H1 (cell line): ENCODE measurements at regions not wholly inside any gene's neighbourhood (a gene's known extent, or its start where the extent isn't known, plus 50 kb on each side); places are given as distances from the start of the nearest gene placed in this dataset.

Experiments
- CTCF ChIA-PET: fragments of 300-600 bp; sonication (Branson Sonifier 250); formaldehyde crosslinking; loops from one replicate; lab custom pipeline; 2021; ENCODE audit not compliant: partially characterized antibody; lab: Charles Lee
- POLR2A ChIA-PET: fragments of 300-600 bp; sonication (Branson Sonifier 250); formaldehyde crosslinking; loops from one replicate; lab custom pipeline; 2021; ENCODE audit warnings: inconsistent platforms; ENCODE audit not compliant: partially characterized antibody; lab: Charles Lee
- DNase-seq, 2 experiments: peaks; one replicate each; pipeline versions ENCODE4 v3.0.0 to v3.0.0-alpha.2; 2010 to 2022; ENCODE audit warnings: low spot score in 2 of 2, low read depth in 1 of 2, mixed read lengths in 1 of 2
- FAIRE-seq: peaks from 2 replicates; lab custom pipeline; 2011; peaks lifted over from hg19 to GRCh38; lab: Jason Lieb, UNC
- H2AFZ ChIP-seq: 2 replicates; pipeline ENCODE4 v1.8.1; 2012; ENCODE audit warnings: low read length, inconsistent platforms
- H2AK5ac ChIP-seq: 2 replicates; pipeline ENCODE4 v1.6.1; 2013; ENCODE audit warnings: low read depth, low read length
- H2BK120ac ChIP-seq: replicated peaks from 2 replicates; pipeline ENCODE3; 2013; ENCODE audit warnings: low read depth, low read length, inconsistent platforms
- H2BK12ac ChIP-seq: 2 replicates; pipeline ENCODE4 v1.6.1; 2013; ENCODE audit warnings: low read depth, low read length
- H2BK15ac ChIP-seq: 2 replicates; pipeline ENCODE4 v1.6.1; 2013; ENCODE audit warnings: low read length
- H2BK20ac ChIP-seq: 2 replicates; pipeline ENCODE4 v1.6.1; 2013; ENCODE audit warnings: low read length
- H2BK5ac ChIP-seq: 2 replicates; pipeline ENCODE4 v1.6.1; 2013; ENCODE audit warnings: low read depth, low read length
- H3K14ac ChIP-seq: 2 replicates; pipeline ENCODE4 v1.6.1; 2013; ENCODE audit warnings: inconsistent platforms; ENCODE audit not compliant: insufficient read length
- H3K18ac ChIP-seq: 2 replicates; pipeline ENCODE4 v1.6.1; 2013; ENCODE audit warnings: low read length; ENCODE audit errors: extremely low read depth
- H3K23ac ChIP-seq: 2 replicates; pipeline ENCODE4 v1.6.1; 2013; ENCODE audit warnings: inconsistent platforms; ENCODE audit not compliant: insufficient read length
- H3K23me2 ChIP-seq: 2 replicates; pipeline ENCODE4 v1.6.1; 2013; ENCODE audit warnings: low read depth, low read length
- H3K27ac ChIP-seq: 2 replicates; pipeline ENCODE4 v1.6.1; 2011; ENCODE audit warnings: low read depth, low read length, inconsistent platforms
- H3K27me3 ChIP-seq, 4 experiments: replicated peaks in 1 of 4; 1 replicate in 1 of 4; 2 replicates in 3 of 4; pipeline versions ENCODE4 v1.6.1 to v1.8.1; 2011 to 2013; ENCODE audit warnings: low read length in 3 of 4, mild to moderate bottlenecking in 3 of 4, inconsistent platforms in 2 of 4, mixed read lengths in 2 of 4, moderate library complexity in 1 of 4; ENCODE audit not compliant: control insufficient read depth in 3 of 4, insufficient read depth in 3 of 4; ENCODE audit errors: extremely low read depth in 1 of 4
- H3K36me3 ChIP-seq, 4 experiments: 2 replicates each; pipeline versions ENCODE4 v1.6.1 to v1.8.1; 2011 to 2013; ENCODE audit warnings: mild to moderate bottlenecking in 4 of 4, low read length in 3 of 4, moderate library complexity in 2 of 4, control low read depth in 1 of 4, inconsistent platforms in 1 of 4; ENCODE audit not compliant: insufficient read depth in 4 of 4, control insufficient read depth in 2 of 4
- H3K4ac ChIP-seq: replicated peaks from 2 replicates; pipeline ENCODE3; 2013; ENCODE audit warnings: low read length, low read depth, mixed read lengths, inconsistent platforms; ENCODE audit not compliant: insufficient read length
- H3K4me1 ChIP-seq, 4 experiments: replicated peaks in 1 of 4; 1 replicate in 1 of 4; 2 replicates in 3 of 4; pipeline versions ENCODE4 v1.6.1 to v1.8.1; 2011 to 2013; ENCODE audit warnings: low read length in 3 of 4, inconsistent platforms in 2 of 4, mixed read lengths in 1 of 4; ENCODE audit not compliant: insufficient read depth in 4 of 4, control insufficient read depth in 3 of 4
- H3K4me2 ChIP-seq, 2 experiments: 2 replicates each; pipeline versions ENCODE4 v1.6.1 to v1.8.1; 2011 to 2013; ENCODE audit warnings: low read depth in 2 of 2, low read length in 2 of 2, control low read depth in 1 of 2, inconsistent platforms in 1 of 2, mild to moderate bottlenecking in 1 of 2; ENCODE audit not compliant: insufficient read depth in 1 of 2
- H3K4me3 ChIP-seq, 4 experiments: fragments of 200-600, 300-600 bp in 1 of 4; sonication (generic), shearing (Covaris generic), sonication (Bioruptor Twin) in 1 of 4; 2 replicates each; pipeline versions ENCODE4 v1.5.1 to v1.8.1; 2011 to 2016; ENCODE audit warnings: low read length in 4 of 4, low read depth in 3 of 4, control low read depth in 2 of 4, inconsistent platforms in 2 of 4, mild to moderate bottlenecking in 2 of 4, mixed read lengths in 1 of 4, moderate library complexity in 1 of 4; ENCODE audit not compliant: insufficient read depth in 2 of 4; ENCODE audit errors: extremely low read depth in 1 of 4
- H3K56ac ChIP-seq: replicated peaks from 2 replicates; pipeline ENCODE3; 2013; ENCODE audit warnings: low read depth, mild to moderate bottlenecking, mixed read lengths, low read length, inconsistent platforms; ENCODE audit not compliant: insufficient read length
- H3K79me1 ChIP-seq: 2 replicates; pipeline ENCODE4 v1.6.1; 2013; ENCODE audit warnings: low read depth, low read length, control low read depth
- H3K79me2 ChIP-seq, 2 experiments: 2 replicates each; pipeline versions ENCODE4 v1.6.1 to v1.8.1; 2012 to 2013; ENCODE audit warnings: low read length in 2 of 2, mild to moderate bottlenecking in 2 of 2, inconsistent platforms in 1 of 2; ENCODE audit not compliant: insufficient read depth in 2 of 2, control insufficient read depth in 1 of 2
- H3K9ac ChIP-seq, 4 experiments: replicated peaks in 1 of 4; 1 replicate in 1 of 4; 2 replicates in 3 of 4; pipeline versions ENCODE4 v1.6.1 to v1.8.1; 2011 to 2013; ENCODE audit warnings: low read depth in 3 of 4, low read length in 3 of 4, control low read depth in 2 of 4, mild to moderate bottlenecking in 2 of 4, moderate library complexity in 2 of 4, inconsistent platforms in 1 of 4; ENCODE audit errors: extremely low read depth in 1 of 4
- H3K9me3 ChIP-seq, 2 experiments: 2 replicates each; pipeline versions ENCODE4 v1.6.1 to v1.8.1; 2012 to 2013; ENCODE audit warnings: mild to moderate bottlenecking in 2 of 2, moderate library complexity in 2 of 2, control low read depth in 1 of 2, inconsistent platforms in 1 of 2, low read depth in 1 of 2, low read length in 1 of 2, mixed read lengths in 1 of 2; ENCODE audit not compliant: insufficient read depth in 2 of 2
- H4K20me1 ChIP-seq, 2 experiments: replicated peaks in 1 of 2; 2 replicates each; pipeline versions ENCODE3 to v1.8.1; 2011 to 2013; ENCODE audit warnings: inconsistent platforms in 2 of 2, low read length in 2 of 2, mild to moderate bottlenecking in 1 of 2; ENCODE audit not compliant: insufficient read depth in 2 of 2, control insufficient read depth in 1 of 2
- H4K5ac ChIP-seq: 2 replicates; pipeline ENCODE4 v1.6.1; 2013; ENCODE audit warnings: low read length, low read depth, mixed read lengths, inconsistent platforms; ENCODE audit not compliant: insufficient read length
- H4K8ac ChIP-seq: 2 replicates; pipeline ENCODE4 v1.8.0; 2013; ENCODE audit warnings: mild to moderate bottlenecking, moderate library complexity, low read length, inconsistent platforms; ENCODE audit not compliant: insufficient read depth; ENCODE audit errors: extremely low read depth
- H4K91ac ChIP-seq: replicated peaks from 2 replicates; pipeline ENCODE3; 2013; ENCODE audit warnings: low read length, mixed read lengths, inconsistent platforms; ENCODE audit not compliant: insufficient read length
- RXRA ChIP-seq: IDR thresholded peaks from 2 replicates; pipeline ENCODE4 v1.6.1; 2011; ENCODE audit warnings: low read depth, mild to moderate bottlenecking, low read length, moderate library complexity; ENCODE audit not compliant: insufficient read depth
- WGBS, 2 experiments: shearing (Covaris generic) in 1 of 2; methylation state at CpG; one replicate each; pipeline versions ENCODE4 v1.1.6 to v1.1.7; 2013 to 2015; ENCODE audit warnings: low lambda C conversion rate in 2 of 2, mixed read lengths in 2 of 2, inconsistent platforms in 1 of 2, low coverage in 1 of 2, missing lambda C conversion rate in 1 of 2; ENCODE audit not compliant: insufficient replicate concordance in 2 of 2, insufficient coverage in 1 of 2, insufficient read length in 1 of 2; ENCODE audit errors: extremely low coverage in 1 of 2, missing lambda C conversion rate in 1 of 2; 5-methylcytosine and 5-hydroxymethylcytosine counted together
- TF ChIP-seq, protein P1 (sequence below): IDR thresholded peaks from 2 replicates; pipeline ENCODE4 v1.6.1; 2012; ENCODE audit warnings: inconsistent platforms

DNA sequence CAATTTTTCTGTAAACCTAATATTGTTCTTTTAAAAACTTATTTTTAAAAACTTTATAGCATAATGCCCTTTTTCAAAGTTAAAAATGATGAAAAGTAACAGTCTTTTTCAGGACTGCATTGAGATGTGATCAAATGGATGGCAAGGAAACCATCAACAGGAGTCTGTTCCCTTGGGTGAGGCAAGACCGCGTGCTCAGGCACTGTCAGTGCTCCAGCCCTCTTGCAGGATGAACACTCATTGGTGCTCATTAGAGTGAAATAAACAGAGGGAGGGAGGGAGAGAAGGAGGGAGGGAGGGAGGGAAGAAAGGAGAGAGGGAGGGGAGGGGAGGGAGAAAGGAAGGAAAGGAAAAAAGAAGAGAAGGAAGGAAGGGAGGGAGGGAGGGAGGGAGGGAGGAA, 145.7 kb upstream of the CHST15 start:
- no peak overlapping the region for H2BK12ac ChIP-seq
- H3K14ac ChIP-seq = no peak overlapping the region
- H4K8ac ChIP-seq = no peak overlapping the region
- DNase-seq (no peak), FAIRE-seq (no peak)
- H2BK120ac ChIP-seq = no peak overlapping the region
- no peak overlapping the region for H2BK20ac ChIP-seq
- ChIA-PET CTCF (interaction anchor here (0.8 to 4.0 kb wide), 4 partner anchors 17 to 243 kb away, joined by 3 to 18 read pairs (median 6); no protein-coding TSS in a partner anchor), POLR2A (interaction anchor here (1.0 kb wide), 1 partner anchor 269 kb away, joined by 3 read pairs; no protein-coding TSS in a partner anchor)
- no peaks in the 10 kb centered on the region; a peak in 2 of 7 replicates for H3K27me3 ChIP-seq
- H3K9me3 ChIP-seq = no peaks in the 10 kb centered on the region
- no peaks in the 10 kb centered on the region; the same call in 1 of the 2 replicates for H3K23me2 ChIP-seq
- H3K56ac ChIP-seq = no peak overlapping the region
- H4K91ac ChIP-seq = no peak overlapping the region
- no peak overlapping the region for H3K18ac ChIP-seq
- H3K27ac ChIP-seq = no peak overlapping the region
- no peak overlapping the region for H3K4me2 ChIP-seq
- 71% methylated on average over 2 of the region's 2 CpGs; no CpG with 5 or more reads in 1 of the 2 experiments for WGBS, 2 experiments
- TF ChIP-seq, protein P1, sequence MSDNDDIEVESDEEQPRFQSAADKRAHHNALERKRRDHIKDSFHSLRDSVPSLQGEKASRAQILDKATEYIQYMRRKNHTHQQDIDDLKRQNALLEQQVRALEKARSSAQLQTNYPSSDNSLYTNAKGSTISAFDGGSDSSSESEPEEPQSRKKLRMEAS = peak; percentile 47
- no peak for TF ChIP-seq RXRA
- no peaks in the 10 kb centered on the region for H4K20me1 ChIP-seq
- no peak overlapping the region for H2BK15ac ChIP-seq
- H2AK5ac ChIP-seq = no peak overlapping the region
- no peak overlapping the region for H3K9ac ChIP-seq
- no peak overlapping the region for H3K4ac ChIP-seq
- H3K4me3 ChIP-seq = no peak overlapping the region
- H3K23ac ChIP-seq = no peak overlapping the region
- no peak overlapping the region for H4K5ac ChIP-seq
- H3K79me1 ChIP-seq = no peaks in the 10 kb centered on the region
- no peak overlapping the region for H2BK5ac ChIP-seq
- no peaks in the 10 kb centered on the region for H3K79me2 ChIP-seq
- H2AFZ ChIP-seq = no peak overlapping the region
- no peaks in the 10 kb centered on the region for H3K36me3 ChIP-seq
- peaks cover 0 to 6% (median 3%) of the 10 kb centered on the region in 4 experiments; a peak in 6 of 7 replicates for H3K4me1 ChIP-seq
